ENCODE measurements at regions not wholly inside any gene's neighbourhood (a gene's known extent, or its start where the extent isn't known, plus 50 kb on each side); places are given as distances from the start of the nearest gene placed in this dataset.
A peak's percentile ranks its signal among the peaks of the same experiment; 100 is the strongest.

GRCh38 chr13:112210371-112210770 lies 143.4 kb downstream of the SOX1 start:
- Histone ChIP-seq H3K36me3 (no peaks in the 10 kb centered on the region), H3K27ac (no peak overlapping the region), H3K4me1 (peaks cover 0 to 2% (median 0%) of the 10 kb centered on the region in 4 donors), H3K27me3 (peaks cover 0 to 59% (median 9%) of the 10 kb centered on the region in 3 donors), H3K4me3 (no peak overlapping the region), H3K9me3 (no peaks in the 10 kb centered on the region)
- 53 to 56% (median 56%) methylated on average over 11 of the region's 11 CpGs for WGBS, 5 donors
- TF ChIP-seq POLR2AphosphoS5 (IDR thresholded peaks at IDR 0.05) (no peak), EP300 (IDR thresholded peaks at IDR 0.05) (no peak), CTCF (IDR thresholded peaks at IDR 0.05) (no peak), POLR2A (IDR thresholded peaks at IDR 0.05) (no peak)
- DNase-seq, result no peak
- intact Hi-C loops (cut with DNase I; ENCODE audit: low total_unique reads), result no loop called here

GRCh38 chr13:112212533-112212932 lies 145.6 kb downstream of the SOX1 start:
- no peak overlapping the region for H3K4me3 ChIP-seq
- no peak for TF ChIP-seq EP300 (IDR thresholded peaks at IDR 0.05)
- no peak overlapping the region for H3K27ac ChIP-seq
- 85 to 90% (median 86%) methylated on average over 5 of the region's 5 CpGs for WGBS, 5 donors
- no peaks in the 10 kb centered on the region for H3K36me3 ChIP-seq
- H3K4me1 ChIP-seq, result no peaks in the 10 kb centered on the region
- peaks cover 0 to 60% (median 0%) of the 10 kb centered on the region in 3 donors for H3K27me3 ChIP-seq
- DNase-seq, result no peak
- intact Hi-C loops (cut with DNase I; ENCODE audit: low total_unique reads), result no loop called here
- H3K9me3 ChIP-seq, result no peaks in the 10 kb centered on the region

GRCh38 chr13:112213467-112214255 lies 146.7 kb downstream of the SOX1 start:
- intact Hi-C loops (cut with DNase I; ENCODE audit: low total_unique reads), result no loop called here
- TF ChIP-seq POLR2AphosphoS5 (IDR thresholded peaks at IDR 0.05), result no peak
- no peak for TF ChIP-seq CTCF (IDR thresholded peaks at IDR 0.05)
- TF ChIP-seq EP300 (IDR thresholded peaks at IDR 0.05), result no peak
- no peak for TF ChIP-seq POLR2A (IDR thresholded peaks at IDR 0.05)
- Histone ChIP-seq H3K27ac (no peak overlapping the region), H3K4me1 (no peaks in the 10 kb centered on the region), H3K9me3 (no peaks in the 10 kb centered on the region), H3K4me3 (no peak overlapping the region), H3K36me3 (no peaks in the 10 kb centered on the region), H3K27me3 (peaks cover 0 to 52% (median 0%) of the 10 kb centered on the region in 3 donors)
- 68 to 75% (median 73%) methylated on average over 19 to 24 of the region's 24 CpGs for WGBS, 5 donors
- peak; percentile 40 to 56 for DNase-seq

GRCh38 chr13:112215871-112216270 lies 148.9 kb downstream of the SOX1 start:
- Histone ChIP-seq H3K36me3 (no peaks in the 10 kb centered on the region), H3K27me3 (peaks cover 0 to 44% (median 0%) of the 10 kb centered on the region in 3 donors), H3K27ac (no peak overlapping the region), H3K9me3 (no peaks in the 10 kb centered on the region), H3K4me3 (no peak overlapping the region), H3K4me1 (no peaks in the 10 kb centered on the region)
- 64 to 75% (median 65%) methylated on average over 9 to 19 of the region's 19 CpGs for WGBS, 5 donors
- no peak for DNase-seq
- intact Hi-C loops (cut with DNase I; ENCODE audit: low total_unique reads), result no loop called here
- TF ChIP-seq CTCF (IDR thresholded peaks at IDR 0.05) (no peak), EP300 (IDR thresholded peaks at IDR 0.05) (no peak), POLR2A (IDR thresholded peaks at IDR 0.05) (no peak), POLR2AphosphoS5 (IDR thresholded peaks at IDR 0.05) (no peak)

GRCh38 chr13:112217431-112217830 lies 150.5 kb downstream of the SOX1 start:
- 81 to 97% (median 84%) methylated on average over 4 to 7 of the region's 7 CpGs for WGBS, 5 donors
- Histone ChIP-seq H3K27ac (no peak overlapping the region), H3K4me3 (no peak overlapping the region), H3K4me1 (no peaks in the 10 kb centered on the region), H3K36me3 (no peaks in the 10 kb centered on the region), H3K9me3 (no peaks in the 10 kb centered on the region), H3K27me3 (peaks cover 0 to 52% (median 0%) of the 10 kb centered on the region in 3 donors)
- intact Hi-C loops (cut with DNase I; ENCODE audit: low total_unique reads), result no loop called here
- TF ChIP-seq POLR2A (IDR thresholded peaks at IDR 0.05) (no peak), CTCF (IDR thresholded peaks at IDR 0.05) (no peak), EP300 (IDR thresholded peaks at IDR 0.05) (no peak), POLR2AphosphoS5 (IDR thresholded peaks at IDR 0.05) (no peak)
- DNase-seq, result no peak
